Endothelial cell (in vitro differentiated cells): ENCODE measurements at regions not wholly inside any gene's neighbourhood (a gene's known extent, or its start where the extent isn't known, plus 50 kb on each side); places are given as distances from the start of the nearest gene placed in this dataset.

ENCODE experiments used
- DNase-seq: peaks from one replicate; pipeline ENCODE4 v3.0.0; 2021; ENCODE audit warnings: low spot score
- H3K27ac Mint-ChIP-seq: one replicate; pipeline ENCODE4 v1.8.0; 2021; ENCODE audit warnings: mixed read lengths, inconsistent platforms; ENCODE audit not compliant: unreplicated experiment
- H3K27me3 Mint-ChIP-seq: one replicate; pipeline ENCODE4 v1.8.0; 2021; ENCODE audit warnings: mild to moderate bottlenecking, moderate library complexity, mixed read lengths, inconsistent platforms; ENCODE audit not compliant: unreplicated experiment
- H3K36me3 Mint-ChIP-seq: one replicate; pipeline ENCODE4 v1.8.0; 2021; ENCODE audit warnings: mild to moderate bottlenecking, low read depth, mixed read lengths, inconsistent platforms; ENCODE audit not compliant: unreplicated experiment
- H3K4me1 Mint-ChIP-seq: one replicate; pipeline ENCODE4 v1.8.0; 2021; ENCODE audit warnings: mild to moderate bottlenecking, mixed read lengths, inconsistent platforms; ENCODE audit not compliant: unreplicated experiment
- H3K4me3 Mint-ChIP-seq: one replicate; pipeline ENCODE4 v1.8.0; 2021; ENCODE audit warnings: mild to moderate bottlenecking, mixed read lengths, inconsistent platforms; ENCODE audit not compliant: unreplicated experiment
- H3K9me3 Mint-ChIP-seq: one replicate; pipeline ENCODE4 v1.8.0; 2021; ENCODE audit warnings: mixed read lengths, inconsistent platforms; ENCODE audit not compliant: unreplicated experiment
- CTCF ChIP-seq: fragments of 200-600 bp; sonication (generic); IDR thresholded peaks from one replicate; pipeline ENCODE4 v1.5.0; 2021; ENCODE audit warnings: antibody characterized with exemption; ENCODE audit not compliant: unreplicated experiment

- Mint-ChIP-seq H3K4me3 (no peak overlapping the region), H3K36me3 (no peaks in the 10 kb centered on the region), H3K4me1 (no peaks in the 10 kb centered on the region), H3K27ac (no peak overlapping the region), H3K9me3 (no peaks in the 10 kb centered on the region), H3K27me3 (no peaks in the 10 kb centered on the region)
- no peak for TF ChIP-seq CTCF
- DNase-seq: no peak
These were observed 383.5 kb upstream of the VWC2 start for GRCh38 chr7:49389871-49390479.

DNA sequence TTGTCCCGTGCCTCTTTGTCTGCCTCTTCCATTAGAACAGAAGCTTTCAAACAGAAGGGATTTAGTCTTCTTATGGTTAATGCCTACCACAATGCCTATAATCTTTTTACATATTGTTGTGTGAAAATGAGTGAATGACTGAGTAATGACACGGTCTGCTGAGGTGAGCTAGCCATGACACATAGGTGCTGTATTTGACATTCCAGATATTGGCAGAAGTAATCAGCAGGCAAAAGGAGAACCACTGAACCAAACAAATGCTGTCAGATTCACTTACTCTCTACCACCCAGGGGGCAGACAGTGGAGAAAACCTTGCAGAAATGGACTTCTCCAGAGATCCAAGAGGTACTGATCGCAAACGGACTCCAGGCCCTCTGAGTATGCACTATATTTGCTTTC, 377.2 kb upstream of the VWC2 start:
- Mint-ChIP-seq H3K27ac (no peak overlapping the region), H3K4me1 (no peaks in the 10 kb centered on the region), H3K27me3 (no peaks in the 10 kb centered on the region), H3K36me3 (no peaks in the 10 kb centered on the region), H3K9me3 (no peaks in the 10 kb centered on the region), H3K4me3 (no peak overlapping the region)
- TF ChIP-seq CTCF: no peak
- no peak for DNase-seq

- H3K4me1 Mint-ChIP-seq: no peaks in the 10 kb centered on the region
- no peak for DNase-seq
- no peaks in the 10 kb centered on the region for H3K27me3 Mint-ChIP-seq
- H3K4me3 Mint-ChIP-seq: no peak overlapping the region
- H3K9me3 Mint-ChIP-seq: no peaks in the 10 kb centered on the region
- H3K36me3 Mint-ChIP-seq: no peaks in the 10 kb centered on the region
- H3K27ac Mint-ChIP-seq: no peak overlapping the region
- TF ChIP-seq CTCF: no peak
These were observed 375.7 kb upstream of the VWC2 start for GRCh38 chr7:49397750-49398149.

GRCh38 chr7:49398236-49398635, 375.2 kb upstream of the VWC2 start:
- Mint-ChIP-seq H3K4me1 (no peaks in the 10 kb centered on the region), H3K4me3 (no peak overlapping the region), H3K27me3 (no peaks in the 10 kb centered on the region), H3K9me3 (no peaks in the 10 kb centered on the region), H3K36me3 (no peaks in the 10 kb centered on the region), H3K27ac (no peak overlapping the region)
- no peak for TF ChIP-seq CTCF
- no peak for DNase-seq

GRCh38 chr7:49398746-49399145, 374.7 kb upstream of the VWC2 start:
- no peak for DNase-seq
- H3K27me3 Mint-ChIP-seq: no peaks in the 10 kb centered on the region
- H3K4me3 Mint-ChIP-seq: no peak overlapping the region
- no peak for TF ChIP-seq CTCF
- H3K36me3 Mint-ChIP-seq: no peaks in the 10 kb centered on the region
- no peaks in the 10 kb centered on the region for H3K4me1 Mint-ChIP-seq
- no peaks in the 10 kb centered on the region for H3K9me3 Mint-ChIP-seq
- no peak overlapping the region for H3K27ac Mint-ChIP-seq
